ENCODE measurements at regions not wholly inside any gene's neighbourhood (a gene's known extent, or its start where the extent isn't known, plus 50 kb on each side); places are given as distances from the start of the nearest gene placed in this dataset.

DNA sequence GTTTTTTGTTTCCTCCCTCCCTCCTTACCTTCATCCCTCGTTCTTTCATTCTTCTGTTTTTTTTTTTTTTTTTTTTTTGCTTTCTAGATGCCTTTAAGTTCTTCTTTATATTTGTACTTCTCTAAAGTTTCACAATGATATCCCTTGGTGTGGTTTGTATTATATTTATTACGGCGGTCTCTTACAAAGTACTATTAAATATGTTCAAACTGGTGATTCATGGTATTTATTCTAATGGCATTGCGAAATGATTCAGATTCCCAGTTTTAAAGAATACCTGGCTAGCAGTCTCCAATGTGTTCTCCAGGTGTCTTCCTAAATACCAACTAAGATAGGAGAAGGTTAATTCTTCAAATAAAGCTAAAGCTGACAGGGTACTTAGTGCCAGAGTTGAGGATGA is 690.1 kb upstream of the COX7C start:
- TF ChIP-seq, protein P1, sequence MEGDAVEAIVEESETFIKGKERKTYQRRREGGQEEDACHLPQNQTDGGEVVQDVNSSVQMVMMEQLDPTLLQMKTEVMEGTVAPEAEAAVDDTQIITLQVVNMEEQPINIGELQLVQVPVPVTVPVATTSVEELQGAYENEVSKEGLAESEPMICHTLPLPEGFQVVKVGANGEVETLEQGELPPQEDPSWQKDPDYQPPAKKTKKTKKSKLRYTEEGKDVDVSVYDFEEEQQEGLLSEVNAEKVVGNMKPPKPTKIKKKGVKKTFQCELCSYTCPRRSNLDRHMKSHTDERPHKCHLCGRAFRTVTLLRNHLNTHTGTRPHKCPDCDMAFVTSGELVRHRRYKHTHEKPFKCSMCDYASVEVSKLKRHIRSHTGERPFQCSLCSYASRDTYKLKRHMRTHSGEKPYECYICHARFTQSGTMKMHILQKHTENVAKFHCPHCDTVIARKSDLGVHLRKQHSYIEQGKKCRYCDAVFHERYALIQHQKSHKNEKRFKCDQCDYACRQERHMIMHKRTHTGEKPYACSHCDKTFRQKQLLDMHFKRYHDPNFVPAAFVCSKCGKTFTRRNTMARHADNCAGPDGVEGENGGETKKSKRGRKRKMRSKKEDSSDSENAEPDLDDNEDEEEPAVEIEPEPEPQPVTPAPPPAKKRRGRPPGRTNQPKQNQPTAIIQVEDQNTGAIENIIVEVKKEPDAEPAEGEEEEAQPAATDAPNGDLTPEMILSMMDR (IDR thresholded peaks at IDR 0.05) = no peak
- no peak for TF ChIP-seq EZH2 (IDR thresholded peaks at IDR 0.05)

Measured in neural progenitor cell (in vitro differentiated cells).